Lower lobe of right lung (tissue), 2 donors: ENCODE measurements at regions not wholly inside any gene's neighbourhood (a gene's known extent, or its start where the extent isn't known, plus 50 kb on each side); places are given as distances from the start of the nearest gene placed in this dataset.

Experiments used
- ATAC-seq, 2 donors: fragments of 200-7000 bp; cut with Tn5 transposase; one replicate each; pipeline ENCODE4 v1.9.1; 2020 to 2022; ENCODE audit warnings: mild to moderate bottlenecking in 2 of 2, moderate library complexity in 2 of 2
- DNase-seq: peaks from one replicate; pipeline ENCODE4 v3.0.0-alpha.2; 2020
- H3K27ac ChIP-seq: fragments of 200-600 bp; one replicate; pipeline ENCODE4 v1.8.0; 2022
- H3K27me3 ChIP-seq: fragments of 200-600 bp; one replicate; pipeline ENCODE4 v1.8.0; 2022; ENCODE audit warnings: low read depth
- H3K36me3 ChIP-seq: fragments of 200-600 bp; one replicate; pipeline ENCODE4 v1.8.0; 2022; ENCODE audit warnings: mild to moderate bottlenecking
- H3K4me1 ChIP-seq: fragments of 200-600 bp; one replicate; pipeline ENCODE4 v1.8.0; 2022
- H3K4me3 ChIP-seq: fragments of 200-600 bp; one replicate; pipeline ENCODE4 v1.8.0; 2022; ENCODE audit warnings: mild to moderate bottlenecking
- H3K9me3 ChIP-seq: fragments of 200-600 bp; one replicate; pipeline ENCODE4 v1.8.0; 2022
- intact Hi-C: fragments of 100-400 bp; cut with DNase I; formaldehyde crosslinking; loops from one replicate; pipeline ENCODE4 v1.11.0; 2022
- TF ChIP-seq, protein P1 (sequence below): fragments of 200-600 bp; IDR thresholded peaks from one replicate; pipeline ENCODE4 v1.8.0; 2022; ENCODE audit warnings: antibody characterized with exemption, mild to moderate bottlenecking
- donor health status: DM: no; HTN: yes; CAD: no; lungs with severe emphysema.

- H3K9me3 ChIP-seq: no peaks in the 10 kb centered on the region
- no peak for ATAC-seq
- H3K27me3 ChIP-seq: no peaks in the 10 kb centered on the region
- no peaks in the 10 kb centered on the region for H3K4me1 ChIP-seq
- no peaks in the 10 kb centered on the region for H3K36me3 ChIP-seq
- no peak for DNase-seq
- intact Hi-C loops: no loop called here
- H3K27ac ChIP-seq: no peak overlapping the region
- no peak overlapping the region for H3K4me3 ChIP-seq
- TF ChIP-seq, protein P1, sequence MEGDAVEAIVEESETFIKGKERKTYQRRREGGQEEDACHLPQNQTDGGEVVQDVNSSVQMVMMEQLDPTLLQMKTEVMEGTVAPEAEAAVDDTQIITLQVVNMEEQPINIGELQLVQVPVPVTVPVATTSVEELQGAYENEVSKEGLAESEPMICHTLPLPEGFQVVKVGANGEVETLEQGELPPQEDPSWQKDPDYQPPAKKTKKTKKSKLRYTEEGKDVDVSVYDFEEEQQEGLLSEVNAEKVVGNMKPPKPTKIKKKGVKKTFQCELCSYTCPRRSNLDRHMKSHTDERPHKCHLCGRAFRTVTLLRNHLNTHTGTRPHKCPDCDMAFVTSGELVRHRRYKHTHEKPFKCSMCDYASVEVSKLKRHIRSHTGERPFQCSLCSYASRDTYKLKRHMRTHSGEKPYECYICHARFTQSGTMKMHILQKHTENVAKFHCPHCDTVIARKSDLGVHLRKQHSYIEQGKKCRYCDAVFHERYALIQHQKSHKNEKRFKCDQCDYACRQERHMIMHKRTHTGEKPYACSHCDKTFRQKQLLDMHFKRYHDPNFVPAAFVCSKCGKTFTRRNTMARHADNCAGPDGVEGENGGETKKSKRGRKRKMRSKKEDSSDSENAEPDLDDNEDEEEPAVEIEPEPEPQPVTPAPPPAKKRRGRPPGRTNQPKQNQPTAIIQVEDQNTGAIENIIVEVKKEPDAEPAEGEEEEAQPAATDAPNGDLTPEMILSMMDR: no peak
These were observed 257.3 kb downstream of the ZIC3 start for GRCh38 chrX:137823257-137823656.

GRCh38 chrX:137847376-137847775, 281.4 kb downstream of the ZIC3 start:
- no peak for DNase-seq
- TF ChIP-seq, protein P1: no peak
- intact Hi-C loops: no loop called here

GRCh38 chrX:137848266-137848905, 282.5 kb downstream of the ZIC3 start:
- Histone ChIP-seq H3K27ac (no peak overlapping the region), H3K36me3 (no peaks in the 10 kb centered on the region), H3K4me1 (no peaks in the 10 kb centered on the region), H3K4me3 (no peak overlapping the region), H3K9me3 (no peaks in the 10 kb centered on the region), H3K27me3 (no peaks in the 10 kb centered on the region)
- DNase-seq: no peak
- no peak for ATAC-seq
- TF ChIP-seq, protein P1: no peak
- intact Hi-C loops: no loop called here

More at GRCh38 chrX:137847376-137847775, 281.4 kb downstream of the ZIC3 start:
- Histone ChIP-seq H3K27me3 (no peaks in the 10 kb centered on the region), H3K27ac (no peak overlapping the region), H3K4me1 (no peaks in the 10 kb centered on the region), H3K4me3 (no peak overlapping the region), H3K9me3 (no peaks in the 10 kb centered on the region), H3K36me3 (no peaks in the 10 kb centered on the region)
- ATAC-seq: no peak

GRCh38 chrX:137852502-137852901, 286.6 kb downstream of the ZIC3 start:
- no peak for ATAC-seq
- Histone ChIP-seq H3K4me1 (no peaks in the 10 kb centered on the region), H3K27me3 (no peaks in the 10 kb centered on the region), H3K4me3 (no peak overlapping the region), H3K27ac (no peak overlapping the region), H3K36me3 (no peaks in the 10 kb centered on the region), H3K9me3 (no peaks in the 10 kb centered on the region)
- TF ChIP-seq, protein P1: no peak
- no peak for DNase-seq
- intact Hi-C loops: no loop called here

DNA sequence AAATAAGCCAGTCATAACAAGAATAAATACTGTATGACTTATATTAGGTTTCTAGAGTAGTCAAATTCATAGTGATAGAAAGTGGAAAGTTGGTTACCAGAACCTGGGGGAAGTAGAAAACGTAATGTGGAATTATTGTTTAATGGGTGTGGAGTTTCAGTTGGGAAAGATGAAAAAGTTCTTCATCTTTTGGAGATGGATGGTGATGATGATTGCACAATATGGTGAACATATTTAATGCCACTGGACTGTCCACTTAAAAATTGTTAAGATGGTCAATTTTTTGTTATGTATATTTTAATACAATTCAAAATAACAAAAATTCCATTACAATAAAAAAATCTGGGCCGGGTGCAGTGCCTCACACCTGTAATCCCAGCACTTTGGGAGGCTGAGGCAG, 289.6 kb downstream of the ZIC3 start:
- Histone ChIP-seq H3K9me3 (no peaks in the 10 kb centered on the region), H3K4me3 (no peak overlapping the region), H3K4me1 (no peaks in the 10 kb centered on the region), H3K36me3 (no peaks in the 10 kb centered on the region), H3K27ac (no peak overlapping the region), H3K27me3 (no peaks in the 10 kb centered on the region)
- no peak for DNase-seq
- TF ChIP-seq, protein P1: no peak
- ATAC-seq: no peak
- intact Hi-C loops: no loop called here
